ENCODE measurements at regions not wholly inside any gene's neighbourhood (a gene's known extent, or its start where the extent isn't known, plus 50 kb on each side); places are given as distances from the start of the nearest gene placed in this dataset.

DNA sequence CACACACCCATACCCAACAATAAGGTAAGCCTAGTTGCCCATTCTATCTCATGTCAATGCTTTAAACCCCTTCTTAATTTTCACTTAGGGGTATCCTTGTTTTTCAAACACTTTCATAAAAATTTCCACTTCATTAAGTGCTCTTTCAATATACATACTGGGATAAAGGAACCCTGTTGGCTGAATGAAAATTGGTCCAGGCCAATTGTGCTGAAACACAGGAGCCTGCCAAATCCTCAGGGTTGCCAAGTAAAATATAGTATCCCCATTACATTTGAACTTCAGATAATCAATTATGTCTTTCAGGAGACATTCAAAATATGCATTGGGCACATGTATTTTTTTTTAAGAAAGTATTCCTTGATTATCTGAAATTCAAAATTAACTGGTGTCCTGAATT, 1131.1 kb downstream of the SLITRK1 start:
- no peaks in the 10 kb centered on the region for H3K9me3 ChIP-seq
- H3K4me3 ChIP-seq, result no peak overlapping the region
- TF ChIP-seq, protein P1, sequence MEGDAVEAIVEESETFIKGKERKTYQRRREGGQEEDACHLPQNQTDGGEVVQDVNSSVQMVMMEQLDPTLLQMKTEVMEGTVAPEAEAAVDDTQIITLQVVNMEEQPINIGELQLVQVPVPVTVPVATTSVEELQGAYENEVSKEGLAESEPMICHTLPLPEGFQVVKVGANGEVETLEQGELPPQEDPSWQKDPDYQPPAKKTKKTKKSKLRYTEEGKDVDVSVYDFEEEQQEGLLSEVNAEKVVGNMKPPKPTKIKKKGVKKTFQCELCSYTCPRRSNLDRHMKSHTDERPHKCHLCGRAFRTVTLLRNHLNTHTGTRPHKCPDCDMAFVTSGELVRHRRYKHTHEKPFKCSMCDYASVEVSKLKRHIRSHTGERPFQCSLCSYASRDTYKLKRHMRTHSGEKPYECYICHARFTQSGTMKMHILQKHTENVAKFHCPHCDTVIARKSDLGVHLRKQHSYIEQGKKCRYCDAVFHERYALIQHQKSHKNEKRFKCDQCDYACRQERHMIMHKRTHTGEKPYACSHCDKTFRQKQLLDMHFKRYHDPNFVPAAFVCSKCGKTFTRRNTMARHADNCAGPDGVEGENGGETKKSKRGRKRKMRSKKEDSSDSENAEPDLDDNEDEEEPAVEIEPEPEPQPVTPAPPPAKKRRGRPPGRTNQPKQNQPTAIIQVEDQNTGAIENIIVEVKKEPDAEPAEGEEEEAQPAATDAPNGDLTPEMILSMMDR (IDR thresholded peaks at IDR 0.05), result no peak
- no peaks in the 10 kb centered on the region for H3K36me3 ChIP-seq (ENCODE audit: insufficient read depth in 1 of 2, low read depth in 1 of 2)
- intact Hi-C loops (cut with DNase I), result no loop called here
- ATAC-seq (no peak), DNase-seq (no peak)
- H3K27ac ChIP-seq, result no peak overlapping the region
- H3K4me1 ChIP-seq, result no peaks in the 10 kb centered on the region
- H3K27me3 ChIP-seq (ENCODE audit: insufficient read depth in 3 of 3, low read length in 2 of 3), result no peaks in the 10 kb centered on the region

GRCh38 chr13:82749551-82749950, 1132.7 kb downstream of the SLITRK1 start:
- ATAC-seq, result no peak
- H3K4me3 ChIP-seq, result no peak overlapping the region

DNA sequence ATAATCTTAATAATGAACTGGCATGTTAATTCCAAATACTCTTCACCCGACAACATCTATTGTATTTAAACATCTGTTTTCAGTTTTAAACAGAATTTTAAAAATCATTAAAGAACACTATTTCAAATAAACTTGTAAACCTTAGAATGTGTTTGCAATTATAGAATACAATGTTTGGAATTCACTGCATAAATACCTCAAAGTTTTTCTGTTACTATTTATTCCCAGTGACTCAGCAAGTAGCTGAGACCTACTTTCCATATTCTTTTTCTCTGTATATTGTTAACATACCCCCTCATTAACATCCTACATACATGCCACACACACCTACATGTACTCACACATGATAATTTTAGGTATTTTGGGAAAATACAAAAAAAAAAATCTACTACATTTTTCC, 1134.3 kb downstream of the SLITRK1 start:
- Histone ChIP-seq H3K4me3 (no peak overlapping the region), H3K36me3 (ENCODE audit: insufficient read depth in 1 of 2, low read depth in 1 of 2) (no peaks in the 10 kb centered on the region), H3K27me3 (ENCODE audit: insufficient read depth in 3 of 3, low read length in 2 of 3) (no peaks in the 10 kb centered on the region), H3K27ac (no peak overlapping the region), H3K4me1 (no peaks in the 10 kb centered on the region), H3K9me3 (no peaks in the 10 kb centered on the region)
- WGBS, 3 donors, result 52 to 67% (median 55%) methylated on average over 1 of the region's 1 CpG
- TF ChIP-seq, protein P1 (IDR thresholded peaks at IDR 0.05), result no peak
- ATAC-seq, result no peak
- no peak for DNase-seq
- intact Hi-C loops (cut with DNase I), result no loop called here

More at GRCh38 chr13:82749551-82749950, 1132.7 kb downstream of the SLITRK1 start:
- Histone ChIP-seq H3K4me1 (no peaks in the 10 kb centered on the region), H3K27ac (no peak overlapping the region), H3K27me3 (ENCODE audit: insufficient read depth in 3 of 3, low read length in 2 of 3) (no peaks in the 10 kb centered on the region), H3K9me3 (no peaks in the 10 kb centered on the region), H3K36me3 (ENCODE audit: insufficient read depth in 1 of 2, low read depth in 1 of 2) (no peaks in the 10 kb centered on the region)
- intact Hi-C loops (cut with DNase I), result no loop called here
- 86 to 88% (median 87%) methylated on average over 3 of the region's 3 CpGs for WGBS, 3 donors
- DNase-seq, result no peak
- TF ChIP-seq, protein P1 (IDR thresholded peaks at IDR 0.05), result no peak

DNA sequence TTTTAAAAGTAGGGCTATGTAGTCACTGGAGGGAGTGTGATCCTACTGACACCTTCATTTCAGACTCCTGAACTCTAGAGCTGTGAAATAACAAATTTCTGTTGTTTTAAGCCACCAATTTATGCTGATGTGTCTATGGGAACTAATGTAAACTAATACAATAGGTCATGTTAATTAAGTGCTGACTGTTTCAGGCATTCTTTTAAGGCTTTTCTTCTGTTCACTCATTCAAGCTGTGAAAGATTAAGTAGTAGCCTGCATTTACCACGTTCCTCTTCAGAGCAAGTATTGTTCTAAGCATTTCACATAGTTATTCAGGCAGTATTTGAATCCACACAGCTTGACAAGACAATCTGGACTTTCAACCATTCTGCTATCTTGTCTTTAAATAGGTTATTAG, 1135.0 kb downstream of the SLITRK1 start:
- DNase-seq (no peak), ATAC-seq (no peak)
- H3K4me3 ChIP-seq, result no peak overlapping the region
- no peaks in the 10 kb centered on the region for H3K4me1 ChIP-seq
- intact Hi-C loops (cut with DNase I), result no loop called here
- H3K36me3 ChIP-seq (ENCODE audit: insufficient read depth in 1 of 2, low read depth in 1 of 2), result no peaks in the 10 kb centered on the region
- H3K27me3 ChIP-seq (ENCODE audit: insufficient read depth in 3 of 3, low read length in 2 of 3), result no peaks in the 10 kb centered on the region
- TF ChIP-seq, protein P1 (IDR thresholded peaks at IDR 0.05), result no peak
- 11 to 21% (median 12%) methylated on average over 1 of the region's 1 CpG for WGBS, 3 donors
- H3K9me3 ChIP-seq, result no peaks in the 10 kb centered on the region
- H3K27ac ChIP-seq, result no peak overlapping the region

DNA sequence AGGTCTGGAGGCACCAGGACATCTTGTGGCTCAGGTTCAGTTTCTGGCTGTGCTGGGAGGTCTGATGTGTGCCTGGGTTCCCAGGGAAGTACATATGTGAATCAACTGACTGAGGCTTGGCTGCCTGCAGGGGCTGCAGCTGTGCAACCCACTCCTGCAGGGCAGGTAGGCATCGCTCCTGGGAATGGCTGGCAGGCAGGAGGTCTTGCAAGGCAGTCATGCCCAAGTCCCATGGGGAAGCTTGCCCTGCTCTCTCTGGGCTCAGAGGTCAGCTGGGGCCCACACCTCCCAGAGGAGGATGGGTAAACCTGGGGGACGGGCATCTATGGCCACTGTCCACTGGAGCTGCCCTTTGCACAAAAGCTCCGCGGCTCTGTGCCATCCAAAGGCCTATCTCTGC, 1141.8 kb downstream of the SLITRK1 start:
- H3K27me3 ChIP-seq (ENCODE audit: insufficient read depth in 3 of 3, low read length in 2 of 3), result no peaks in the 10 kb centered on the region
- no peaks in the 10 kb centered on the region for H3K4me1 ChIP-seq
- TF ChIP-seq, protein P1 (IDR thresholded peaks at IDR 0.05), result no peak
- intact Hi-C loops (cut with DNase I), result no loop called here
- H3K36me3 ChIP-seq (ENCODE audit: insufficient read depth in 1 of 2, low read depth in 1 of 2), result no peaks in the 10 kb centered on the region
- WGBS, 3 donors, result 86 to 94% (median 88%) methylated on average over 4 of the region's 4 CpGs
- no peak overlapping the region for H3K4me3 ChIP-seq
- H3K9me3 ChIP-seq, result no peaks in the 10 kb centered on the region
- DNase-seq, result no peak
- ATAC-seq, result no peak
- H3K27ac ChIP-seq, result no peak overlapping the region
